GM18867 (cell line): ENCODE measurements at regions not wholly inside any gene's neighbourhood (a gene's known extent, or its start where the extent isn't known, plus 50 kb on each side); places are given as distances from the start of the nearest gene placed in this dataset.
"Not testable (repeated sequence)": the region's sequence is repeated elsewhere in the genome, so short reads cannot be mapped to it uniquely, and the experiment has no call there.

ENCODE experiments used
- ATAC-seq: cut with Tn5 transposase; IDR thresholded peaks from one replicate; pipeline ENCODE4 v1.9.1; 2021; ENCODE audit warnings: mild to moderate bottlenecking, moderate library complexity; ENCODE audit not compliant: unreplicated experiment

DNA sequence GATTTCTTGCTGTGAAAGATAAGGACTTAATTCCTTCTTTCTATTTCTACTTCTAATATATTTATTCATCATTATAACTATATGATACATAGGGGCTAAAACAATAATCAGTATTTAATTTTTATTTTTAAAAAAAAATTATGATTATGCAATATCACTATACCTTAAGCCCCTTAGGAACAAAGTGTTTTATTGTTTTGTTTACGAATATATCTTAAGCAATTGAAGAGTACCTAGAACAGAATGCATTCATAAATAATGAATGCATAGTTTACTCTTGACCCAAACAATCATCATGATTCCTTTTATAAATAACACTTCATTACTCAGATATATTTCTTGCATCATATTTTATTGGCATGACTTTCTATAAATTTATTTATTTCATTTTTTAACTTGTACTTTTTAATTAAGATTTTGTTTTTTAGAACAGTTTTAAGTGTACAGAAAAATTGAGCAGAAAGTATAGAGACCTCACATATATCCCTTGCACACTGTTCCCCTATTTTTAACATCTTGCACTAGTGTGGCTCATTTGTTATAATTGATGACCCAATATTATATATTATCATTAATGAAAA lies 339.9 kb upstream of the SPRY2 start:
- ATAC-seq, result no peak

DNA sequence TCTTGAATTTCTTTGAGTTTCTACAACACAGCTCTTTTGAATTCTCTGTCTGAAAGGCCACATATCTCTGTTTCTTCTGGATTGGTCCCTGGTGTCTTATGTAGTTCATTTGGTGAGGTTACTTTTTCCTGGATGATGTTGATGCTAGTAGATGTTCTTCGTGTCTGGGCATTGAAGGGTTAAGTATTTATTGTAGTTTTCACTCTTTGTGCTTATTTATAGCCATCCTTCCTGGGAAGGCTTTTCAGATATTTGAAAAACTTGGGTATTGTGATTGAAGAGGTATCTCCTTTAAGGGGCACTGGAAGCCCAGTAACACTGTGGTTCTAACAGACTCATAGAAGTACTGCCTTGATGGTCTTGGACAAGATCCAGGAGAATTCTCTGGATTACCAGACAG lies 338.5 kb upstream of the SPRY2 start:
- no peak for ATAC-seq

DNA sequence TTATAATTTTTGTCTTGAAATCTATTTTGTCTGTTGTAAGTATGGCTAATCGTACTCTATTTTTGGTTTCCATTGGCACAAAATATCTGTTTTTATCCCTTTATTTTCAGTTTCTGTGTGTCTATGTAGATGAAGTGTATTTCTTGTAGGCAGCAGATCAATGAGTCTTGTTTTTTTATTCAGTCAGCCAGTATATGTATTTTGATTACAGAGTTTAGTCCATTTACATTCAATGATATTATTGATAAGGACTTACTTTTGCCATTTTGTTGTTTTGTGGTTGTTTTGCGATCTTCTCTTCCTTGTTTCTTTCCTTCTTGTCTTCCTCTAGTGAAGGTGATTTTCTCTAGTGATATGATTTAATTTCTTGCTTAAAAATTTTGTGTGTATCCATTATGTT lies 336.3 kb upstream of the SPRY2 start:
- no peak for ATAC-seq

DNA sequence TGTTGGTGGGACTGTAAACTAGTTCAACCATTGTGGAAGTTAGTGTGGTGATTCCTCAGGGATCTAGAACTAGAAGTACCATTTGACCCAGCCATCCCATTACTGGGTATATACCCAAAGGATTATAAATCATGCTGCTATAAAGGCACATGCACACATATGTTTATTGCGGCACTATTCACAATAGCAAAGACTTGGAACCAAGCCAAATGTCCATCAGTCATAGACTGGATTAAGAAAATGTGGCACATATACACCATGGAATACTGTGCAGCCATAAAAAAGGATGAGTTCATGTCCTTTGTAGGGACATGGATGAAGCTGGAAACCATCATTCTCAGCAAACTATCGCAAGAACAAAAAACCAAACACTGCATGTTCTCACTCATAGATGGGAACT lies 334.5 kb upstream of the SPRY2 start:
- ATAC-seq, result not testable (repeated sequence)

DNA sequence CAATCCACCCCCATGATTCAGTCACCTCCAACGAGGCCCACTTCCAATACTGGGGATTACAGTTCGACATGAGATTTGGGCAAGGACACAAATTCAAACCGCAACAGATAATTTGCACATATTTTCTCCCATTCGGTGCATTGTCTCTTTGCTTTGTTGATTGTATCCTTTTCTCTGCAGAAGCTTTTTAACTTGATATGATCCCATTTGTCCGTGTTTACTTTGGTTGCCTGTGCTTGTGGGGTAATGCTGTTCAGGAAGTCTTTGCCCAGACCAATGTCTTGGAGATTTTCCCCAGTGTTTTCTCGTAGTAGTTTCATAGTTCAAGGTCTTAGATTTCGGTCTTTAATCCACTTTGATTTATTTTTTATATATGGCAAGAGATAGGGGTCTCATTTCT lies 330.8 kb upstream of the SPRY2 start:
- ATAC-seq, result no peak

DNA sequence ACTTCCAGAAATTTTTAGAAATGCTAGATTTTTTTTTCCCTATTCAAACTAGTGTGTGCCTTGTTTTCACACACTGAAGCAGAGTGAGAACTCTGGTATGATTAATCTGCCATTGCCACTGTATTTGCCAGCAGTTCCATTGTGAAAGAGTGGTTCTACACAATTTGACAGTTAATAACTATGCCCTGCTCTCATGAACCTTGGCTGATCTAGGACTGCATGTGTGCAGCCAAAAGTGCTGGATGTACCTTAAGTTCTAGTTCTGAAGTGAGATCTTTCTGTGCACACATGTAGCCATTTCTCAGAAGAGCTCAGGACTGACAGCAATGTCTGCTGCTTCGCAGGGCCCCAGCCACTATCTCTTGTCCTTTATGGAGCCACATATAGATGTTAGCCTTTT lies 328.2 kb upstream of the SPRY2 start:
- ATAC-seq, result no peak

DNA sequence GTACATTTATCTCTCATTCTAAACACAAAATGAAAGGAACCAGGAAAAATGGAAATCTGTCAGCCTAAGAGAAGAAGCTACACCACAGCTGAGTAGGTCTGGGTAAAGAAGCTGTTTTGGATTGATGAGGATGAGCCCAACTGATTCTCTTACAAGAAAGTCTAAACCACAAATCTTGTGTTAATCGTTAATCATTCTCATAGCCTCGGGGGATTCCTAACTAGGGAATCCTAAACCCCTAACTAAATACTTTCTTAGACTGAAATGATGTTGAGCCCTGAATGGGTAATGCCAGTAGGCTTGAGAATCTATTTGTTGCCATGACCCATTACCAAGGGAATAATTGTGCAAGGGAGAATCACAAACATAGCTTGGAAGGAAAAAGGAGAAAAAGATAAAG lies 327.5 kb upstream of the SPRY2 start:
- no peak for ATAC-seq

DNA sequence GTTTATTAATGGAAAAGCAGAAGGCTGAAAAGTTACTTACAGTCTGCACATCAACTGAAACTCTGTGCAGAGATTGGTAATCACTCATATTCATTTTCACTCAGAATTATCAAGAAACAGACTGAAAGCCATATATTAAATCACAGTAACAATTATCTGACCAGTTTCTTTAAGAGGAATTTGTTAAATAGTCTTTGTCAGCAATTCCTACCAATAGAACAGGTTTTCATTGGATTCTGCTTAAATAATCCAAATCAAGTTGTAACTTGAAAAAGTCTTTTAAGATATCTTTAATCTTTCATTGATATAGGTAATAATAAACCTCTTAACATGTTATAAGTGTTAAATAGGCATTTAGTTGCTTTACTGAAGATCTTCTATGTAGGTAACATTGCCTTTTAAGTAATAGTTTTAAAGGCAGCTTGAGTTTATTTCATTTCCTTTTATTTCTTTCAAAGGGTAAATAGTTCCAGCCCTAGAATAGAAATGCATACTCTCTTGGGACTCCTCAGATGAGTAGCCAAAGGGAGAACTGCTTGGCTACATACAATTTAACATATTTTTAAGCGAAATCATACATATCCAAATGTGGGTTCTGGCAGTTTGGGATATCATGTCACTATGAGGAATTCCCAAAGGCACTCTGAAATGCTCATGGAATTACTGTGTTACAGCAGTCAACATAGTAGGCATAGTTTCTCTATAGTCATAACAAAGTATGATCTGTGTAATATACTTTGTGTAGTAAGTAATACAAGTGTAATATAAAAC lies 326.0 kb upstream of the SPRY2 start:
- ATAC-seq, result no peak

DNA sequence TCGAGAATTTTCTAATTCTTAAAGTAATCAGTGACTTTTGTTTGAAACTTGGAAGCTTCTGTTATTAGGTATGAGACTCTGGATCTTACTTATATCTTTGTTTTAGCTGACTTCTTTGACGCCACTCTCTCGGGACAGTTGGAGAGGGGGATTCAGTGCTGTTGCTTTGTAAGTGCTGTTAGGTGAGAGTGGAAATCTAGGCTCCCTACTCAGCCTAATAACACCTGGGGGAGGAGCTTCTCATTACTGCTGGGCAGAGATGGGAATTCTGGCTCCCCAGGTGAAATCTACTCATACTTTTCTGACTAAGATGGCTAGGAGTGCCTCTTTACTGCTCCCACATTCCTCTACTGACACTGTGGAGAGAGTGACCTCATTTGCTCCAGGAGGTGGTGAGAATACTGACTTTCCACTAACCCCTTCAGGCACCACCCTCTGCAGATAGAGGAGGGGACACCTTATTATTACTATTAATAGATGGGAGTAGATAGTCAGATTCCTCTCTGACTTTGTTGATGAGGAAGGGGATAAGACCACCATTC lies 324.9 kb upstream of the SPRY2 start:
- no peak for ATAC-seq

DNA sequence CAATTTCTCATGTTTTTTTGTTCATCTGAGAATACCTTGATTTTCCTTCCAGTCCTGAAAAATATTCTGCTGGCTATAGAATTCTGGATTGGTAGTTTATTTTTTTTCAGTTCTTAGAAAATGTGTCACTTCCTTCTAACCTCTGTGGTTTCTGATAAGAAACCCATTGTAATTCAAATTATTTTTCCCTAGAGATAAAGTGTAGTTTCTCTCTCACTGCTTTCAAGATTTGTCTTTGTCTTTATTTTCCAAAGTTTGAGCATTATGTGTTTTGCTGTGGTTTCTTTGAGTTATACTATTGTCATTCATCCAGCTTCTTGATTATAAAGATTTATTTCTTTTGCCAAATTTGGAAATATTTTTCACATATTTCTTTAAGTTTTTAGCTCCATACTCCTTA lies 324.0 kb upstream of the SPRY2 start:
- no peak for ATAC-seq

DNA sequence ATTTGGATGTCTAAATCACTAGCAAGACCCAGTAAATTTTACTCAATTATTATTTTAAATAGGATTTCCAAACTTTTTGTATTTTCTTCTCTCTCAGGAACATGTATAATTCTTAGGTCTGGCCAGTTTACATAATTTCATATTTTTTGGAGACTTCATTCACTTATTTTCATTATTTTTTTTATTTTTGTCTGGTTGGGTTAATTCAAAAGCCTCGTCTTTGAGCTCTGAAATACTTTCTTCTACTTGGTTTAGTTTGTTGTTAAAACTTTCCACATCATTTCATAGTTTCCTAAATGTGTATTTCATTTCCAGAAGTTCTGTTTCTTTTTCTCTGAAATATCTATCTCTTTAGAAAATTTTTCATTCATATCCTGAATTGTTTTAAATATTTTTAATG lies 322.9 kb upstream of the SPRY2 start:
- ATAC-seq, result no peak

DNA sequence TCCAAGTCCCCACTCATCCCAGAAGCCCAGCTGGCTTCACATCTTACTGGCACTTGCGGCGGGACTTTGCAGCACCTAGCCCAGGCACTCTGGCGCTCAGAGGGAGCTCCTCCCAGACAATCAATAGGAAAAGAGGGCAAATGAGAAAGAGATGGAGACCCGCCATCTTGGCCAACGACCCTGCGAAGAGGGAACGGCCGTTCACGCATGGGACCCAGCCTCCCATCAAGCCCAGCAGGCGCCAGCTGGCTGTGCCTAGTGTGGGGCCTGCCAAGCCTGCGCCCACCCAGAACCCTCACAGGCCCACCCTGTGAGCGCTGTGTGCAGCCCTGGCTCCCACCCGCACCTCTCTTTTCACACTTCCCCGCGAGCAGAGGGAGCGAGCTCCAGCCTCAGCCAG lies 317.8 kb upstream of the SPRY2 start:
- no peak for ATAC-seq

DNA sequence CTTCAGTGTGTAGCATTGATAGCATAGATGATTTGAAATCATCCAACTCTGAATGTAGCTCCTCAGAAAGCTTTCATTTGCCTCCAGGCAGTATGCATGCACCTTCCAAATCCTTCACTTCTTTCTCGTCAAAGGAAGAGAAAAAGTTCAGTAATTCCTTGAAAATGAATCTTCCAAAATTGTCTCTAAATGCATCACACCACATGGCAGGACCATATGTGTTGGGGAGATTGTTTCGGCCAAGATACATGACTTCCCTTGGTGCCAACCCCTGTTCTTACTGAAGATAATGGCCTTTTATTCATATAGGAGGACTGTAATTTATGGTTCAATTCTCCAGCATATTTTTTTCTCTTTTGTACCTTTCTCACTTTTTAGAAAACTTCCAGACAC lies 315.6 kb upstream of the SPRY2 start:
- ATAC-seq, result no peak

DNA sequence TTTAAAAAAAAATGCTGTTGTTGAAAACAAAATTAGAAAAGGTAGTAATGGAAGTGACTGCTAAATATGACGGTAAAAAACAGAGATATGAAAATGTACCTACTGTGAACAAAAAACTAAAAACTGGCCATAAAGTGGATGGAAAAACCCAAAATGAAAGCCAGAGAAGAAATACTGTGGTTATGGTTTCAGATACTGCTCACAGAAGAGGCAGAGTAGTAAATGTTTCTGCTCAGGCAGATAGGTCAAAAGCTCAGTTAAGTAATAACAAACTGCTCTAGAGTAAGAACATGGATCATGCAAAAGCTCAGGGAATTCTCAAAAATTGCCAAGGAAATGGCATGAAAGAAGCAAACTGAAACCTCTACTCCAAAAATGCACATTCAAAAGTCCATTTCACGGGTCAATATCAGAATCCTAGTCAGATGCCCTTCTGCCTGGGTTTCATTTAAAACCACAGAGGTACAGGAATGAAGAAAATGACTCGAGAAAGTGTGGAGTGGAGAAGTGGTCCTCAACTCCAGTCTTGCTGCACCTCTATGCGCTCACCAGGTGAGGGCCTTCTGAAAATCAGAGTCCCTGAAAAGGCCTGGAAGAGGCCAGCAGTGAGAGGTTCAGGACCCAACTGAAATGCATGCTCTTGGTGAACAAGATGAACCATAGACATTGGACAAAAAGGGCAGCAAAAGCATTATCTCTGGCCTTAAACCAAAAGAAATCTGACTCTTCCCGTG lies 315.0 kb upstream of the SPRY2 start:
- ATAC-seq, result no peak

DNA sequence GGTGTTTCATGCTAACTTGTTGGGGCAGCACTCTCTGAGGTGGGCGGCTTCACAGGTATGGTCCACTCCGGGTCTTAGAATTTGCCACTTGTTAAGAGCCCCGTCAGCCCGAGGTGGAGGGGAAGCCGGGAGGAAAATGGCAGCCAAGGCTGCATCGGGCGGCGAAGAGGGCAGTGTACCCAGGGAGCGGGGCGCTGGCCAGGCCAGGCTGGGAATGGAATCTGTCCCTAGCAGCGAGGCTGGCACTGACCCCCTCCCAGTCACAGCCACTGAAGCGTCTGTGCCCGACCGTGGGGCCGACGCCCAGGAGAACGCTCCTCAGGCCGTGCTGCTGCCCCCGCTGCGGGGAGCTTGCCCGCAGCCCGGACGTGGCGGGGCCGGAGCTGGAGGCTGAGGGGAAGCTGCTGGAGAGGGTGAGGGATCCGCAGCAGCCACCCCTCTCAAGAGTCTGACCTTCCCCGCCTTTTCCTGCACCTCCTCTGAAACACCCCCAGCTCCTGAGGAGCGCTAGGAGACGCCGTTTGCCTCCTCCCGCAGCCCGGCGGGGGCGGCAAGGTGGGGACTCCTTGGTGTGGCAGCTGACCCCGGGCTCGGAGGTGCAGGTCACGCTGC lies 313.8 kb upstream of the SPRY2 start:
- no peak for ATAC-seq

DNA sequence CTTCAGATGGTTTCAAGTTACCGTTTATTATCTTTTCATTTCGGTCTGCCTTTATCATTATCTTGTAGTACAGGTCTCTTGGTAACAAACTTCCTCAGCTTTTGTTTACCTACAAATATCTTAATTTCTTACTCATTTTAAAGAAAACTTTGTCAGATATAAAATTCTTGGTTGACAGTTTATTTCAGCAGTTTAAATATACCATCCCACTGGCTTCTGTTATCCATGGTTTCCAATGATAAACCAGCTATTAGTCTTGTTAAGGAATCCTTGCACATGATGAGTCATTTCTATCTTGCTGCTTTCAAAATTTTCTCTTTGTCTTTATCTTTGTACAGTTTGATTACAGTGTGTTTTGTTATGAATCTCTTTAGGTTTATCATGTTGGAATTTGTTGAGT lies 308.3 kb upstream of the SPRY2 start:
- ATAC-seq, result no peak

DNA sequence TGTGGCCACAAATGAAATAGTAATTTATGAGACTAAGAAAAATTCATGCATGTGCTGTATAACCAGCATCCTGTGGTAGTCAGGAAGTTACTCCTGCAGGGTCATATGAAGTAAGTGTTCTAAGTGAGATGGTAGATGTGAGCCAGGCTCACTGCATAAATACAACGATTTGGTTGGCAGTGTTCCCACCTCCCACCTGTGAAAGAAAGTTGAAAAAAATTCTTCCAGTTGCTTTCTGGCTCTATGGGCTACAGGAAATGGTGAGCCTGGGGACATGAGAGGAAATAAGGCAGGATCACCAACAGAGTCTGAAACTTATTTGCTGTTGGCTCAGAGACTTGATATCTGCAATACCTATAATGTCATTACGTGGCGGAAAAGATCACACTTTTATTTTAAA lies 301.7 kb upstream of the SPRY2 start:
- ATAC-seq, result no peak

DNA sequence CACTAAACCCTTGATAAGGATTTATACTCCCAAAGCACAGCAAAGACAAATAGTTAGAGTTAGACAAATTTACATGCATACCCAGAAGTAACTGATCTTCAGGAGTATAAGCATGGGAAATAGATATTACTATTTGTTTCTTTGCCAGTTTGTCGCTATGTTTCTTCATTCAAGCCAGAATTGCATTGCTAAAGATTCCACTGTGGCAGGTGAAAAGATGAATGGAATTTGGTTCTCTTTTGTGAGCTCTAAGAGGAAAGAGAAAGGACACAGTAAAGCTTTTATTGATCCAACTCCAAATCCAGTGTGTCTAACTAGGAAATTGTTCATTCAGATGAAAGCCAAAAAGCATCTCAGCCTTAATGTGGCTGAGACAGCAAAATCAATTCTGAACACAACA lies 292.3 kb upstream of the SPRY2 start:
- ATAC-seq, result no peak

DNA sequence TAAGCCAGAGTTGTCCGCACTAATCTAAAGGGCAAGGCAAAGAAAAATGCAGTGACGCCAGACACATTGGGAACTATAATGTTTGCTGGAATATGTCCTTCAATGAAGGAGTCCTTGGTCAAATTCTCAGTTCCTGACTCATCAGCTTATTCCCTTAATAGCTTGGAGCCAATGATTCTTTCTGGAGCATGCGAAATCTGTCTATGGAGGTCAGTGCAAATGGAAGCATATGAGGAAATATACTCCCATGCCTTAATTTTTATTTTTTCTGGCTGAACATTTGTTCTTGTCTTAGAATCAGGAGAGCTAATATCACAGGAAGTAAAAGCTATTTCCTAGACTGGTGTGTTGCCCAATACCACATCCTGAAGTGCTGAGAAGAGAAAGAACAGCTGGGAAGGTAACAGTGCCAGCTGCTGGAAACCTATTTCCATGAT lies 289.8 kb upstream of the SPRY2 start:
- no peak for ATAC-seq

DNA sequence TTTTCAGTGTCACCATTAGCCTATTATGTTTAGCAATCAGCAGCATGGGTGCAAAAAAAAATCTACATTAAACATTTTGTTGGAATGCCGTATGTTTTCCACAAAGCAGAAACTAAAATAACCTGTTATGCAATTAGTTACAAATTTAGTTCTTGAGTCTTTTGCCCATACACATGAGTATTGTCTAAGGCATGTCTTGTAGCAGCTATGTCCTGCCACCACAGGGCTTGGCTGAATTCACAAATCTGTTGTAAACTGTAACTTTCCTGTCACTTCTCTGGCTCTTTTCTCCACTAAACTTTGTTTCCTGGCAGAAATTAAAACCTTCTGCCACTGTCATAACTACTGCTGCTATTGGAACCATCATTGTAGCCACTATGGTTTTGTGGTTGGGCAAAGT lies 277.9 kb upstream of the SPRY2 start:
- ATAC-seq, result no peak

DNA sequence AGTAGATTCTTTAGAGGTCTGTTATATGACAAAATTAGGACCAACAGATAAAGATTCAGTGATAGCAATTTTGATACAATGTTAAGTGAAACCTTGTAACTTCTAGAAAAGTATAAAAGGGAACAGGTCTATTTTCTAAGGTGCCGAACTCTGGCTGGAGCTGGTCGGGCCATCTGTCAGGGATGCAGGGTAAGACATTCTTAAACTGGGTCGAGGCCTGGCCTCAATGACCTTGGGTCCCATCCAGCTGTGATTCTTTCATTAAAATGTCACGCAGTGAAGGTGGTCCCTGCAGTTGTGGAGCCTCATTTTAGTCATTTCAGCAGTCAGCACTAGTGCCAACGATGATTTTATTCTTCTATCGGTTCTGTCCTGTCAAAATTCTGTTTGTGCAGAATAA lies 271.9 kb upstream of the SPRY2 start:
- ATAC-seq, result no peak

DNA sequence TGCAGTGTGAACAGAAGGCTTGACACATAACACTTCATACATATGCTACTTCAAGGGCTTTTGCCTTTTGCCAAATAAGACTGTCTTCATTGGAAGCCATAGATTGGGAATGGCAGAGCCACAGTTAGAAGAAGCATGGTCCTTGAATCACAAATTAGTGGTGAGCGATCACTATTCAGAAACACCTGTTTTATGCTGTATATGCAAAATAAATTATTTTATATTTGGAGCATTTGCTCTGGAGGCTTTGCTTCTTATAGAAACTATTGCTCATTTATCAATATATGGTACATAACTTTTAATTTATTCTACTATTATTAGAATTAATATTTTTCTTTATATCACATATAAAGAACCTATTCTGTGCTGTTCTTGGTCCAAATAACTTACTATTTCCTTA lies 270.4 kb upstream of the SPRY2 start:
- ATAC-seq, result no peak
